HG03432 (cell line): ENCODE measurements at regions not wholly inside any gene's neighbourhood (a gene's known extent, or its start where the extent isn't known, plus 50 kb on each side); places are given as distances from the start of the nearest gene placed in this dataset.

Experiments used
- ATAC-seq: cut with Tn5 transposase; IDR thresholded peaks from one replicate; pipeline ENCODE4 v1.9.1; 2021; ENCODE audit warnings: mild to moderate bottlenecking, moderate library complexity; ENCODE audit not compliant: unreplicated experiment

DNA sequence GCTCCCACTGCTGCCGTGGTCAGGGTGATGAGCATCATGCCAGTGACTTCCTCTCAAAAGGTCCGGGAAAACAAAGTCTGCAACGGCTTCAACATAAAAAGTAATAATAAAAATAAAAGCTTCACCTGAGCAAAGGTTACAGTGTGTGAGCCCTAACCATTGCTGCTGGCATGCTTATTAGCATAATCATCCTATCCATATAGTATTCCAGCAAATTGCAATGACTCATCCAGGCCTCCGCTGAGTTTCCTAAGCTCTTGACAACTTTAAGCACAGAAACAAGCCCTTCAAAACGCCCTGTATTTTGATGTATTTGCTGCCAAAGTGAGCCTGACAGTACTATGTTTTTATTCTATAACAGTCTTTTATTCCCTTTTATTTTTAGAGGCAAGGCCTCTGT, 100.5 kb downstream of the AASDH start:
- ATAC-seq, result no peak

DNA sequence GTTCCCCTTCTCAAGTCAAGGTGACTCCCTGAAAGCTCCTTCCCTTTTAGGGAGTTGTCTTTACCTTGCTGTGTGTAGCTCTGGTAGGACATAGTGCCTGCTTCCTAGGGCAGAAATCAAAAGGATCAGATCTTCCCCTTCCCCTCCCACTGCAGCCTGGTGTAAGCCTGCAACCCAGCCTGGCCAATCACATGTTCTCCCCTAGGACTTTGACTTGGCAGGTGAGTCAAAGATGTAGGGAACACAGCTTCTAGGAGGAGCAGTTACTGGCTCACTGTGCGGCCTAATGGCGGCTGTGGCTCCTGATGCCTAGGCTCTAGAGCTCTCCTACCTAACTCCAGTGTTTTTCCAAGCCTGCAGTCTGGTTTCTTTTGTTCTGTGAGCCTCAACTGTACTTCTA, 103.9 kb downstream of the AASDH start:
- no peak for ATAC-seq

DNA sequence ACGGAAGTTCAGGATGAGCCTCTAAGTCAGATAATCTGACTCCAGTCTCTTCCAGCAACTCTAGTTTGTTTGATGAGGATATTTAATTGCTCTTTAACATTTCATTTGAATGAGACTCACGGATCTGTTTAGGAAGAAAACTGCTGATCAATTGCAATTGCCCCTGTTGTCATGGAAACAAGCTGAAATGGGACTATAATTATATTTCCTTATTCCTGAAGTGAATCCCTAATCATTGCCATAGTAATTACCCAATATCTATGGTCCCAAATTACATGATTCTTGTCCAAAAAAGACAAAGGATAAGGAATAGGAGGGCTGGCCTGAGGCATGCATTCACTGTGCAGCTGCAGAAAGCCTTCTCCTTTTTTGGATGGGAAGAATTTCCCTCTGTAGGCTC, 105.3 kb downstream of the AASDH start:
- ATAC-seq, result no peak

DNA sequence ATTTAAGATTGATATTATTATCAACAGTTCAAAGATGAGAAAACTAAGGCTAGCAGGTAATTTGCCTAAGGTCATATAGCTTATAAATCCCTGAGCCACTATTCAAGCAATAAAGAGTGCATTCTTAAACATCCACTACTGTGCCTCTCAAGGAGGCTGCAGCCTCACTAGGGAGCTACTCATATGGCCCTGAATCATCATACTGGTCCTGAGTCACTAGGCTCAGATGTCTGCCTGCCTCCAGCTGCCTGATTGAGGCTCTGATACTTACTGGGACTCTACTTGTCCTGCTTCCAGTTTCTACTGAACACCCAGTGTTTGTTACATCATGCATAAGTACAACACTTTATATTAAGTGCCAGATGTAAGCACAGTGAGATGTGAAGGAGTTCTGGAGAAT, 110.7 kb downstream of the AASDH start:
- no peak for ATAC-seq

DNA sequence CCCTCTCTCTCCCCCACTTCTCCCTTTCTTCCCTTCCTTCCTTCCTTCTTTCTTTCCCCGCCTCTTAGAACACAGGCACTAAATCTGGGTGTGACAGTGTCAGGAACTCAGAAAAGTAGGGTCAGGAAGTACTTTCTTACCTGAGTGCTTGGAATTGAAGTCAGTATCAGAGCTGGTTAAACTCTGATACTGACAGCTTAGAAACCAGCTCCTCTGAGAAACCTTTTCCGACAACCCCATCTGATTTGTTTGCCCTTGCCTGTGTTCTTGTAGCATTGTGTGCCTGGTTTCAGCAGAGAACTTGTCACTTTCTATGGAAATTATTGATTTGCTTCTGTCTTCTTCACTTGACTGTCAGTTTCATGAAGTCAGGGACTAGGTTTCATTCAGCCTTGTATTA, 113.9 kb downstream of the AASDH start:
- no peak for ATAC-seq

DNA sequence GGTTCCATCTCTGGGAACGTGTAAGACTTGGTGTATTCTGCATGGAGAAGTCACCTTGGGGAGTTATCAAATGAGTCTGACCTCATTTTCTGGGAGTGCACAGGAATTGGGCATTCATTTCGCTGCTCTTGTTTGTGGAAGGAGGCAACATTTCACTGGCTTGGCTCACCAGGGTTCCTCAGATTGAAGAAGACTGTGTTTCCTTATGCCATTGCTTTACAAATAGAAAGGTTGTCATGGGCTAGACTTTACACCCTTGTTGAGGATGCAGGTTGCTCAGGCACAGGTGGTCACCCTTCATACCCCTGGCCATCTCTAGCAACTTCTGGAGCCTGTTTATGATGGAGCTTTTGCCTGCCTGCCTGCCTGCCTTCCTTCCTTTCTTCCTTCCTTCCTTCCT, 114.4 kb downstream of the AASDH start:
- ATAC-seq, result no peak

DNA sequence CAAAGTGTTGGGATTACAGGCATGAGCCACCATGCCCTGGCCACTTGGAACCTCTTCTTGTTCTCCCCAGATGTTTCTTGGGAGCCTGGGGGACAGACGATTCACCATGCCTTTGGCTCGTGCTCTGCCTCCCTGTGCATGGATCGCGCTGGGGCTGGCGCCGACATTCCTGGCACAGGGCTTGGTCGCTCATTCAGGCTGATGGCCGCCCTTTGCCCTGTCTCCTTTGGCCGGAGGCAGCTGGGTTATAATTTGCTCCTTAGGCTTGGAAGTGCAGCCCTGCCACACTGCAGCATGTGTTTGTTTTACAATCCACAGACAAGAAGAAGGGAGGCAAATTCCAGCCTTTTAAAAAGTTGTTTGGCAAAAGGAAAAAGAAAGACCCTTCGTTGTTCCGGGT, 115.3 kb downstream of the AASDH start:
- no peak for ATAC-seq

DNA sequence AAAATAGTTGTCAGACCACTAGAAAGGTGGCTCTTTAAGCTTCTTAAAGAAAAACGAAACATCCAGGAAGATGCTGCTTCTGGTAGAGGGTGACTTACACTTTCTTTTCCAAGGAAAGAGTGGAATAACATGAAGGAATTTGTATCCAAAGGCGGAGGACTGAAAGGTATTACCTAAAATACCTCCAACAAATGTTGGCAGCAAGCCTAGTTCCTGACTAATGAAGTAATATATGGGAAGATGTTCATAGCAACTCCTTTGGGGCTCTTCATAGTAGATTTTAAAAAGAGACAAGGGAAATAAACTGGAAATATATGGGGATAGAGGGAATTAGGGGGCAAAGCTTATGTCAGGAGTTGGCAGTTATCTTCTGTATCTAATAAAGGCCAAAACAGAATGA, 116.2 kb downstream of the AASDH start:
- no peak for ATAC-seq

DNA sequence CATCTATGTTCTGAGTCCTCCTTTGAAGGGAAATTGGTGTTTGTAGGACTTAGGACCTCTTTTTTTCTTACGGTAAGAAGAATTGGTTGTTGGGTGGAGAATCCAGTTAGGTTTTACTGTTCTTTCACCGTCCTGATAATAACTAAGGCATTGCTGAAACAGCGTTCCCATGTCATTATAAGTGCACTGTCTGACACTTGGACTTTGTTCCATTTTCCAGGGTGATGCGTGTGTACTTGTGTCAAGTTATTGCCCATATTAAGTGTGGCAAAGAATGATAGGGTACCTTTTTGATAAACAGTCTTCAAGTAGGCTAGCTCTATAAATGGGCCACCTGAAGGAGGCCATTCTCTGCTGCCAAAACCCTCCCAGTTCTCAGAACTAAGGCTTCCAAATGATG, 119.7 kb downstream of the AASDH start:
- no peak for ATAC-seq

DNA sequence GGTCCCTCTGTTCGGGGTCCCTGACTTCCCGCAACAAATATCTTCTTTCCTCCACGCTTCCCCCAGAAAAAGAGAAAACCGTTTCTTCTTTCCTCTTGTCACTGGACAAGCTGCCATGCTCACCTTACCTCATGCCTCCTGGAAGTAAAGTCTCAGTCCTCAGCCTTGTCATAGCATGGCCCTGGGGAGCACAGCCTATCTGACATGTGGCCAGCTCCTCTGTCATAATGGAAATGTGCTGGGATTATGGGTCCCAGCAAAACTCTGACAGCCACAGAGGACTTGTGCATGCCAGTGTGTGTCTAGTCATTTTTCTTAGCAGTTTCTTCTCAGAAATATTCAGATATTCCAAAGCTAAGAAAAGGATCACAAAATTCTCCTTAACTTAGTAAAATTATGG, 122.4 kb downstream of the AASDH start:
- no peak for ATAC-seq

DNA sequence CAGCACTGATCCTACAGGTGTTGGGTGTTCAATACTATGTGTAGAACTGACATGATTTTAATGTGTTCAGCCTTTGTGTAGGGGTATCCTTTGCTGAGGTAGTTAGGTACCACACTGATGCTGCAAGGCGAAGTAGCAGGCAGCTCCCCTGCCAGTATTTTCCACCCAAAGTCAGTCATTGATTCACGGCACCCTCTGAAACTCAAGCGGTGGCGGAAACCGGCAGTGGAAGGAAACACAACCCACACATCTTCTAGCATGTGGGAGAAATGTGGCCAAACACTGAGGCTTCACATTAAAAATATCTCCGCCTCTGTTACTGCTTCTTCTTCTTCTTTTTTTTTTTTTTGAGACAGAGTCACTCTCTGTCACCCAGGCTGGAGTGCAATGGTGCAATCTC, 126.3 kb downstream of the AASDH start:
- ATAC-seq, result peak; percentile 62

DNA sequence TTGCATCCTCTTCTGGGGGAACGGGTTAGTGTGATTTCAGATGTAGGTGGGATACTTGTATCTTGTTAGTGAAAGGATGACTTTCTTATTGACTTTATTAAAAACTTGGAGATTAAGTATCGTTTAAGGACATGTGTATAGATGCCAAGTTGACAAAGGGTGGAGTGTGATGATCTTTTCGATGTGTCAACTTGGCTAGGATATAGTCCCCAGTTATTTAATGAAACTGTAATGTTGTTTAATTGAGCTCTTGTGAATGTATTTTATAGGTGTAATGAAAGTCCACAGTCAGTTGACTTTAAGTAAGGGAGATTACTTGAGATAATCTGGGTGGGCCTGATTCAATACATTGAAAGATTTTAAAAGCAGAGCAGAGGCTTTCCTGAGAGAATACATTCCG, 127.0 kb downstream of the AASDH start:
- ATAC-seq, result no peak

DNA sequence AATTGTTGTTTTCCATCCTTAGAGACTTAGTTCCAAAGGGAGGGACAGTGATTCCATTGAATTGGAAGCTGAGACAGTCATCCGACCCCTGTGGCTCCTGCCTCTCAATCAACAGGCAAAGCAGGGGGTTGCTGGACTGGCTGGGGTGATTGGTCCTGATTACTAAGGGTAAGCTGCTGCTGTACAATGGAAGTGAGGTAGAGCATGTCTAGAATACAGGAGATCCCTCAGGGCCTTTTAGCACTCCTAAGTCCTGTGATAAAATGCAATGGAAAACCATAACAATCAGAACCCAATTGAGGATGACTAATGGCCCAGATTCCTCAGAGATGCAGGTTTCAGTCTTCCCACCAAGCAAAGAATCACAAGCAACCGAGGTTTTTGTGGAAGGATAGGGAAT, 127.6 kb downstream of the AASDH start:
- ATAC-seq, result no peak

DNA sequence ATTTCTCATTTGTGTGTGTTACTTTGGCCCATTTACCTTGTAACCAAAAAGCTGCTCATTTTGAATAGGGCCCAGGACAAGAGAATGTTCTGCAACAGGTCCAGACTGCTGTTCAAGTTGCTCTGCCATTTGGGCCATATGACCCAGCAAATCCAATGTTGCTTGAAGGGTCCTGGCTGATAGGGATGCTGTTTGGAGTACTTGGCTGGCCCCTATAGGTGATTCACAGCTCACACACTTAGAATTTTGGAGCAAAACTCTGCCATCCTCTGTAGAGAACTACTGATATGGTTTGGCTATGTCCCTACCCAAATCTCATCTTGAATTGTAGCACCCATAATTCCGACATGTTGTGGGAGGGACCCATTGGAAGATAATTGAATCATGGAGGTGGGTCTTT, 131.5 kb downstream of the AASDH start:
- no peak for ATAC-seq

DNA sequence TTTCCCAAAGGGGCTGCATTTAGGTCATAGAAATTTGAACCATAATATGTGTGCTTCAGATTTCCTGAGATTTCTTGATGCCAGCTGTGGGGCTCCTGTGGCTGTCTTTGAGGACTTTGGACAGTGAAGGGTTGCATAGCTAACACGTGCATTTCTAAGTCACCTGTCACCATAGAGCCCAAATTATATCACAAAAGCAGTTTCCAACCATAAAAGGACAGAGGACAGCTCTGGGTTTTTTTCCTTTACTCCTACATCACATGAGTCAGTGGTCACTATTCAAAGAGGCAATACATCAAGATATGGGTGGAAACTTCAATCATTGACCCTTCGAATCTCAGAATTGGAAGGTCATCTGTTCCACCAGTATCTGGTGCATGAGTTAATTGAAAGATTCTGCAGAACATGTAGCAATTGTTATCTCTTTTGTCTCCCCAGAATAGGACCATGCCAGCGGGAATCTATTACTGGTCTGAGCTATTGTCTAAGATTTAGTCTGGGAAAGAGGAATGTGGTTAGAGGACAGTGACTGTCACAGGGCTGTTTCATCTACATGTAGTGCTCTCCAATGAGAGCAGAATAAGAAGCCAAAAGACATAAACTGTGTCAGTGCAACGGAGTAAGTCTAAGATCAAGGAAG, 133.5 kb downstream of the AASDH start:
- ATAC-seq, result no peak

DNA sequence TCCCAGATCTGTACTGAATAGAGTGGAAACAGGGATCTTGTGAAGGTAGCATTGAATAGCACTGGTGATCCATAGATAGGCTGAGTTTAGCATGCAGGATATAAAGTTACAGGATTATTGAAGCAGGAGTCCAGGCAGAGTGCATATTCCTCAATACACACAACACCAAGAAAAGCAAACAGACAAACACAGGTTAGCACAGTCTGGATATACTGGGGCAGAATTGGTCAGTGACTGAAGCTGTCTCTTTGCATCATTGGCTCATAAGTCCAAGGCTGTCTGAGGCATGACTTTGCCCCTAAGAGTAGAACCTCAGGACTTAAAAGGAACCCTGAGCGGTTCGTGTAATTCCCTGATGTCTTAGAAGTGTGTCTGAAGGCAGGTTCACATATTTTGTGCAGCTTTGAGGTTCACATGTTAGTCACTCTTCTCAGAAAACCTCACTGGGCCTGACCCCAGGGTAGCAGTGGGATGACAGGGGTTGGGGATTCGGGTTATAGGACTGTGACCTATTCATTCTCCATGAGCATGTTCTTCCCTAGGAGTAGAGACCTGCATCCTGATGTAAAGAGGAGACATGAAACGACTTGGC, 134.6 kb downstream of the AASDH start:
- no peak for ATAC-seq

DNA sequence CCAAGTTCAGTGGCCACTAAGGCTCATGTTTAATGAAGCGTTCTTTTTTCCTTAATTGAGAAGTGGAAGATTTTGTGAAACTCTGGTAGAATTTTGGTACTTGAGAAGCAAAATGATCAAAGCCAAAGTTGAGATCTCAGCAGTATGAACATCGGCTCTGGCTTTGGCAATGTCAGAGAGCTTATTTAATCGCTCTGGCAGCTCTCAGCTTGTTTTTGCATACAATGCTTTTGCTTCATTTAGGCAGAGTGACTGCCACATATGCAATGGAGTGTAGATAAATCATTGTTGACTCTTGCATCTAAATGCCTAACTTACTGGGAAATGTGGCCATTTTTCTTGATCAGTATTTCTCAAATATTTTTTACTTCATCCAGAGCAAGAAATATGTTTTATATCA, 135.7 kb downstream of the AASDH start:
- no peak for ATAC-seq

DNA sequence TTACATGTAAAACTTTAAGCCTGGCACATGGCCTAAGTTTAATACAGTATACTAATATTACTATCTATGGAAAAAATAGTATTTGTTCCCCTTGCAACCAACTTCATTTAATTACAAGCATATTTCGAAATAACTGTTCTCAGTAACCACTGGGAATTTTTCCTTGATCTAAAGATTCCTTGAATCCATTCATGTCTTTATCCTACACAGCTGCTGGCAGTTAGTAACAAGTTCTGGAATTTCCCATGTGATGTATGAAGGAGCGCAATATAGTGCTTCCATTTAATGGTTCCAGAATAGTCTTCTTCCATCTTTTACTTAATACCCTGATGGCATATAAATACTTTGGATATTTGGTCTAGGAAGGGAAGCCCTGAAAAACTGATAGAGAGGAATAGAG, 136.5 kb downstream of the AASDH start:
- no peak for ATAC-seq

DNA sequence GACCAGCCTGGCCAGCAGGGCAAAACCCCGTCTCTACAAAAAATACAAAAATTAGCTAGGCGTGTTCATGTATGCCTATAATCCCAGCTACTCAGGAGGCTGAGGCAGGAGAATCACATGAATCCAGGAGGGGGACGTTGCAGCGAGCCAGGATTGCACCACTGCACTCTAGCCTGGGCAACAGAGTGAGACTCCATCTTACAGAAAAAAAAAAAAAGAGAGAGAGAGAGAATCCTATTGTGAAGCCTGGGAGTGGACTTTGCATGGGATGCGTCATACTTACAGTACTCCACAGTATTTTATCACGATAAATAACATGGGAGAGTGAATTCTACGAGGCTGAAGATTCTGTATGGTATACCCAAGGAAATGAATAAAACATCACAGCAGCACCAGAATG, 139.6 kb downstream of the AASDH start:
- no peak for ATAC-seq

DNA sequence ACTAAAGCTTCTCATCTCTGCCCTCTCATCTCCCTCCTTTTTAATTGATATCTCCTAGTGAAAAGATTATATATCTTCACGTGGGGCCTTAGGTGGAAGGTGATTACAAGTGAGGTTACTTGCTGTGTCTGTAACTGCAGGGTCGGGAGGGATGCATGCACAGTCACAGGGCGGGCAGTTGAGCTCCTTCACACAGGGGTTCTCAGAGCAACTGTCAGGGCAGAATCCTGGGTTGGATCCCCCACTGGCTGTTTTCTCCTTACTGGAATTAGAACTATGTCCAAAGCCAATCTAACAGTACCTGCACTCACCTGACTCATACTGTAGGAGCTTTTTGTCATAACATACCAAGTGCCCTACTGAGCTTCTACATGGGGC, 141.1 kb downstream of the AASDH start:
- no peak for ATAC-seq

DNA sequence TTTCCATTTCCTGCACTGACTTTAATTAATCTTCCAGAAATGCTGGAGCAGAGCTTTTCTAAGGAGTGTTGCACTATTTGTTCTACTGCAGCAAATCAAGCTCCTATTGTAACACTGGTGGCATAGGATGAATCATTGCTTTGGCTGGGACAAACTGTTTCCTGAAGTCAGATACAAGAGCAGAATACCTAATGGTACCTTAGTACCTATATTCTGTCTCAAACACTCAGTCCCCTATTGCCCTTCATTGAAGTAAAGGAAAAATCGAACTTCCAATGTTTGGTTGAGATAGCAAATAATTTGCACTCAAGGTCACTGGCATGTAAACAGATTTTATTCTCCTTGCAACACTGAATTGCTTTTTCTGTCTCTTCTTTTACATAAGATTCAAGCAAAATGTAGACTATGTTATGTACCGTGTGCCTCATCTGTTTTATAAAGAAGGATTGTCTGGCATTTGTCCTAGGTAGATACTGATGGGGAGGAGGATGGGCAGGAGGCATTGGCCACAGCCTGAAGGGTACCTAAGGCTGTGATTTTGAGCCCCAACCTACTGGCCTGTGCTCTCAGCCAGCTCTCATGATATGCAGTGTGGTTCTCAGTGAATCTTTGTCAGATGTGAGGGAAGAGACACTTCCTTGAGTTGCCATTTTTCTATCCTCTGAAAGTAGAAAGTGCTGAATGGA, 141.6 kb downstream of the AASDH start:
- no peak for ATAC-seq

DNA sequence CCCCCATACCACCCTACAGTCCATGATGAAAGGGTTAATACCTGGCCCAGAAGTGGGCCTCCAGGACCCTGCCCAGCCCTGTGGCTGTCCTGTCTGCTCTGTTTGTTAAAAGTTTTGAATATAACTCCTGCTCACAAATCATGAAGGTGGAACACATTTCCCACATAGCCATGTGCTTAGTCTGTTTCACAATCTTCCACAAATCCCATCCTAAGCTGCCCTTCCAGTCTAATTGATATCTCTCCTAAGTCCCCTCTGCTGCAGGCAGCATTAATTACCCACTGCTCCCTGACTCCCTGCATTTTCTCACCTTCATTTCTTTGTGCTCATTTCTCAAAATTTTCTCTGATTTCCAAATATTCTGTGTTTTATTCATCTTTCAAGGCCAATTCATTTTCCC, 142.6 kb downstream of the AASDH start:
- ATAC-seq, result no peak

DNA sequence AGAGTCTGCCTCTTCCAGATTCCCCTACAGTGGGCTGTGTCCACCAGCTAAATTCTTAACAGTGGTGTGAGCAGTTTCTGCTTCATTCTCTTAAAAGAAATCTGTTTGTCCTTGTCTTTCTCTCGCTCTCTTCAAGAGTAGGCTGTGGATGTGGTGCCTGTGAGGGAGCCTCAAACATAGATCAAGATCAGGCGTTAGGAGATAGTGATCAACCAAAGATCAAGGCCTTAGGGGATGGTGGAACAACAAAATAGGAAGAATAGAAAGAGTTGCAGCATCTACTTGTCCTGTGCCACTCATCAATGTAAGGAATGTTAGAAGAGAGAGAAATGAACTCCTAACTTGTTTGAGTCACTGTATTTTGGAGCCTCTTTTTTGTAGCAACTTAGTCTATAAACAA, 144.2 kb downstream of the AASDH start:
- no peak for ATAC-seq
